ENCODE measurements at regions not wholly inside any gene's neighbourhood (a gene's known extent, or its start where the extent isn't known, plus 50 kb on each side); places are given as distances from the start of the nearest gene placed in this dataset.

- no peak for DNase-seq (ENCODE audit: low spot score in 2 of 2)
- TF ChIP-seq POLR2AphosphoS5 (IDR thresholded peaks at IDR 0.05) (no peak), EP300 (IDR thresholded peaks at IDR 0.05) (no peak), CTCF (IDR thresholded peaks at IDR 0.05) (no peak), POLR2A (IDR thresholded peaks at IDR 0.05) (no peak)
- Histone ChIP-seq H3K9me3 (peaks cover 6% of the 10 kb centered on the region), H3K4me3 (no peak overlapping the region), H3K36me3 (no peaks in the 10 kb centered on the region), H3K27me3 (no peaks in the 10 kb centered on the region), H3K4me1 (no peaks in the 10 kb centered on the region), H3K27ac (no peak overlapping the region)
Measured at GRCh38 chr2:103734911-103735310, 973.1 kb downstream of the TMEM182 start.

DNA sequence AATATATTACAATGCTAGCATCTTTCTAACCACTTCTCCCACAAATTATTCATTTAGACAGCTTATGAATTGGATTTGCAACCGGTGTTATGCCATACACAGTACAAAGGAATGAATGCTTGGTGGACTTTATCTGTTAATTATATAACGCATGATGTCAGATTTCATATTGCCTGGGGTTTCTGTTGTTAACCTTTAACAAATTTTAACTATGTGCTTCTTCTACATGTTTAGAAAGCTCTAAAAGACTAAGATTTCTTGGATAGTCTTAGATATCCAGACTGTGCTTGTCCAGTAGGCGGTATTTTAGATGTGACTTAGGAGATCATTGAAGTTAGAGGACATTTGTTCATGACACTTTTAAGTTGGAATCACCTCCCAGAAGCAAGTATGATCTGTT lies 976.3 kb downstream of the TMEM182 start:
- TF ChIP-seq POLR2AphosphoS5 (IDR thresholded peaks at IDR 0.05) (no peak), CTCF (IDR thresholded peaks at IDR 0.05) (no peak), POLR2A (IDR thresholded peaks at IDR 0.05) (no peak), EP300 (IDR thresholded peaks at IDR 0.05) (no peak)
- no peaks in the 10 kb centered on the region for H3K36me3 ChIP-seq
- no peak overlapping the region for H3K27ac ChIP-seq
- DNase-seq (ENCODE audit: low spot score in 2 of 2) = no peak
- H3K9me3 ChIP-seq = peaks cover 6% of the 10 kb centered on the region
- 74% methylated on average over 3 of the region's 3 CpGs for WGBS
- no peaks in the 10 kb centered on the region for H3K4me1 ChIP-seq
- no peak overlapping the region for H3K4me3 ChIP-seq
- no peaks in the 10 kb centered on the region for H3K27me3 ChIP-seq

GRCh38 chr2:103738606-103739005 lies 976.8 kb downstream of the TMEM182 start:
- no peak for DNase-seq (ENCODE audit: low spot score in 2 of 2)
- H3K36me3 ChIP-seq = no peaks in the 10 kb centered on the region
- TF ChIP-seq POLR2A (IDR thresholded peaks at IDR 0.05) (no peak), POLR2AphosphoS5 (IDR thresholded peaks at IDR 0.05) (no peak), CTCF (IDR thresholded peaks at IDR 0.05) (no peak), EP300 (IDR thresholded peaks at IDR 0.05) (no peak)
- H3K27me3 ChIP-seq = no peaks in the 10 kb centered on the region
- H3K4me1 ChIP-seq = no peaks in the 10 kb centered on the region
- 41% methylated on average over 1 of the region's 1 CpG for WGBS
- H3K4me3 ChIP-seq = no peak overlapping the region
- H3K9me3 ChIP-seq = peaks cover 6% of the 10 kb centered on the region
- H3K27ac ChIP-seq = no peak overlapping the region

- DNase-seq (ENCODE audit: low spot score in 2 of 2) = no peak
- H3K36me3 ChIP-seq = no peaks in the 10 kb centered on the region
- TF ChIP-seq POLR2AphosphoS5 (IDR thresholded peaks at IDR 0.05) (no peak), POLR2A (IDR thresholded peaks at IDR 0.05) (no peak), CTCF (IDR thresholded peaks at IDR 0.05) (no peak), EP300 (IDR thresholded peaks at IDR 0.05) (no peak)
- no peak overlapping the region for H3K4me3 ChIP-seq
- H3K27ac ChIP-seq = no peak overlapping the region
- no peaks in the 10 kb centered on the region for H3K4me1 ChIP-seq
- 67% methylated on average over 3 of the region's 3 CpGs for whole genome bisulfite sequencing
- peaks cover under 1% of the 10 kb centered on the region for H3K9me3 ChIP-seq
- no peaks in the 10 kb centered on the region for H3K27me3 ChIP-seq
Measured at GRCh38 chr2:103739186-103739585, 977.4 kb downstream of the TMEM182 start.

DNA sequence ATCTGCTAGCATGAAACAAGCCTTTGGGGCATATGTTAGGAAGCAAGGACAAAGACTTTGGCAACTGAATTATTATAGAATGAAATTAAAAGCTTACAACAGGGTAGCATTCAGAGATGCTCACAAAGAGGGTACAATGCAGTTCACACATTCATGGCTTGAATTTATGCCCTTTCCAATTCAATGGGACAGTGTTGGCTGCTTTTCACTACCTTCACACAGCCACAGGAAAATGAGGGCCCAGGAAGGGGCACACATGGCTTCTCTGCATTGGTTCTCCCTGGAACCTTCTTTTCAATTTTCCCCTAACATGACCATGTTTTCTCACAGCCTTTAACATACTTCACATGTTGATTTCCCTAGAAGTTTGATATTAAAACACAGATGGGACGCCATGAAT lies 978.1 kb downstream of the TMEM182 start:
- no peak for TF ChIP-seq CTCF (IDR thresholded peaks at IDR 0.05)
- TF ChIP-seq POLR2AphosphoS5 (IDR thresholded peaks at IDR 0.05) = no peak
- no peak for TF ChIP-seq POLR2A (IDR thresholded peaks at IDR 0.05)
- TF ChIP-seq EP300 (IDR thresholded peaks at IDR 0.05) = no peak
- no peaks in the 10 kb centered on the region for H3K36me3 ChIP-seq
- H3K4me3 ChIP-seq = no peak overlapping the region
- WGBS = 78% methylated on average over 1 of the region's 1 CpG
- no peak for DNase-seq (ENCODE audit: low spot score in 2 of 2)
- no peaks in the 10 kb centered on the region for H3K9me3 ChIP-seq
- H3K4me1 ChIP-seq = no peaks in the 10 kb centered on the region
- no peaks in the 10 kb centered on the region for H3K27me3 ChIP-seq
- H3K27ac ChIP-seq = no peak overlapping the region
